SH-SY5Y (cell line): ENCODE measurements at regions not wholly inside any gene's neighbourhood (a gene's known extent, or its start where the extent isn't known, plus 50 kb on each side); places are given as distances from the start of the nearest gene placed in this dataset.

Experiments used
- GATA2 ChIP-seq: IDR thresholded peaks from 2 replicates; pipeline ENCODE4 v1.6.1; 2011; ENCODE audit warnings: mild to moderate bottlenecking, low read depth, low read length
- GATA3 ChIP-seq: IDR thresholded peaks from 2 replicates; pipeline ENCODE4 v1.6.1; 2011; ENCODE audit warnings: low read depth, mild to moderate bottlenecking, low read length, moderate library complexity

DNA sequence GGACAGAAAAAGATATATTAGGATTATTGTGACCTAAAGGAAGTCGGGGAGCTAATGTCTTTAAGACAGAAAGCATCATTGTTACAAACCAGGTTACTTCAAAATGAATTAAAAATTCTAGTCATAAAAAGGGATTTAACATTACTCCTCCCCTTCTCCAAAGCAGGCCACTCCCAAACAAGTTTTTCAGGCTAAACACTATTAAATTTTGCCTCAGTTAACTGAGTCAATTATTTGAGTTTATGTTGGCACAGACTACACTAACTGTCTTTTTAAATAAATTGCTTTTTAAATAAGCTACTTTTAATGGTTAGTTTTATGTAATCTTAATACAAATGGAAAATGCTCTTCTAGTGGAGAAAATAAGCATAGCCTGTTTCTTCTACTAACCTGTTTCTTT lies 395.0 kb upstream of the DUSP10 start:
- TF ChIP-seq GATA2 (no peak), GATA3 (no peak)
